Vagina (tissue), 2 donors: ENCODE measurements at regions not wholly inside any gene's neighbourhood (a gene's known extent, or its start where the extent isn't known, plus 50 kb on each side); places are given as distances from the start of the nearest gene placed in this dataset.

Experiments
- POLR2A ChIP-seq, 2 donors: fragments of 450-650 bp; IDR thresholded peaks; one replicate each; pipeline ENCODE4 v1.6.1; 2017; ENCODE audit warnings: antibody characterized with exemption in 2 of 2, mild to moderate bottlenecking in 2 of 2, moderate library complexity in 2 of 2
- POLR2AphosphoS5 ChIP-seq, 2 donors: sonication (generic); formaldehyde crosslinking; IDR thresholded peaks; one replicate each; pipeline ENCODE4 v1.9.0; 2017; ENCODE audit warnings: antibody characterized with exemption in 2 of 2, mild to moderate bottlenecking in 2 of 2, low read depth in 1 of 2; ENCODE audit not compliant: insufficient read depth in 1 of 2
- TF ChIP-seq, protein P1 (sequence below), 3 experiments: fragments of 450-650 bp in 2 of 3; fragments of 200-600 bp in 1 of 3; sonication (generic) in 1 of 3; IDR thresholded peaks; one replicate each; pipeline ENCODE4 v1.5.1; 2017 to 2019; ENCODE audit warnings: antibody characterized with exemption in 3 of 3, mild to moderate bottlenecking in 2 of 3, moderate library complexity in 2 of 3

DNA sequence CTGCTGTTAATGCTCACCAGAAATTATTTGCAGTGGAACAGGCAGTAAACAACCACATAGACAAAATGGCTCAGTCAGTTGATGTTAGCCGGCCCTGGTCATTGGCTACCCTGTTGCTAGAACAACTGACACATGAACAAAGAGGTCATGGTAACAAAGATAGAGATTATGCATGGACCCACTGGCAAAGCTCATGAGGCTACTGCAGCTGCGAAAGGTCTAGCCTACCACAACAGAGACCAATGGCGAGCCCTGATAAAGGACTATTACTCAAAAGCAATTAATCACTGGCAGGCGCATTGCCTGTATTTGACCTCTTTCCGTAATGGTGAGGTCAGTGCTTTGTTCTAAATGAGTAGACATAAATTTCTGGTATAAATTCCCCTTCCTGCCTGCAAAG lies 474.2 kb downstream of the DSC3 start:
- TF ChIP-seq, protein P1, sequence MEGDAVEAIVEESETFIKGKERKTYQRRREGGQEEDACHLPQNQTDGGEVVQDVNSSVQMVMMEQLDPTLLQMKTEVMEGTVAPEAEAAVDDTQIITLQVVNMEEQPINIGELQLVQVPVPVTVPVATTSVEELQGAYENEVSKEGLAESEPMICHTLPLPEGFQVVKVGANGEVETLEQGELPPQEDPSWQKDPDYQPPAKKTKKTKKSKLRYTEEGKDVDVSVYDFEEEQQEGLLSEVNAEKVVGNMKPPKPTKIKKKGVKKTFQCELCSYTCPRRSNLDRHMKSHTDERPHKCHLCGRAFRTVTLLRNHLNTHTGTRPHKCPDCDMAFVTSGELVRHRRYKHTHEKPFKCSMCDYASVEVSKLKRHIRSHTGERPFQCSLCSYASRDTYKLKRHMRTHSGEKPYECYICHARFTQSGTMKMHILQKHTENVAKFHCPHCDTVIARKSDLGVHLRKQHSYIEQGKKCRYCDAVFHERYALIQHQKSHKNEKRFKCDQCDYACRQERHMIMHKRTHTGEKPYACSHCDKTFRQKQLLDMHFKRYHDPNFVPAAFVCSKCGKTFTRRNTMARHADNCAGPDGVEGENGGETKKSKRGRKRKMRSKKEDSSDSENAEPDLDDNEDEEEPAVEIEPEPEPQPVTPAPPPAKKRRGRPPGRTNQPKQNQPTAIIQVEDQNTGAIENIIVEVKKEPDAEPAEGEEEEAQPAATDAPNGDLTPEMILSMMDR (IDR thresholded peaks at IDR 0.05) = no peak
- TF ChIP-seq POLR2A (IDR thresholded peaks at IDR 0.05) (no peak), POLR2AphosphoS5 (IDR thresholded peaks at IDR 0.05; ENCODE audit: insufficient read depth in 1 of 2, low read depth in 1 of 2) (no peak)
